ENCODE measurements at regions not wholly inside any gene's neighbourhood (a gene's known extent, or its start where the extent isn't known, plus 50 kb on each side); places are given as distances from the start of the nearest gene placed in this dataset.

- DNase-seq (ENCODE audit: low spot score): no peak
- no peak for TF ChIP-seq CTCF (IDR thresholded peaks at IDR 0.05; ENCODE audit: extremely low read depth, missing control alignments)
Measured at GRCh38 chr3:194961571-194961970, 275.9 kb downstream of the FAM43A start.

GRCh38 chr3:194962056-194962455 is 276.4 kb downstream of the FAM43A start:
- DNase-seq (ENCODE audit: low spot score): no peak
- TF ChIP-seq CTCF (IDR thresholded peaks at IDR 0.05; ENCODE audit: extremely low read depth, missing control alignments): no peak

GRCh38 chr3:194964809-194965208 is 279.1 kb downstream of the FAM43A start:
- no peak for DNase-seq (ENCODE audit: low spot score)
- no peak for TF ChIP-seq CTCF (IDR thresholded peaks at IDR 0.05; ENCODE audit: extremely low read depth, missing control alignments)

- no peak for DNase-seq (ENCODE audit: low spot score)
- no peak for TF ChIP-seq CTCF (IDR thresholded peaks at IDR 0.05; ENCODE audit: extremely low read depth, missing control alignments)
Measured at GRCh38 chr3:194967151-194968117, 281.8 kb downstream of the FAM43A start.

- no peak for TF ChIP-seq CTCF (IDR thresholded peaks at IDR 0.05; ENCODE audit: extremely low read depth, missing control alignments)
- no peak for DNase-seq (ENCODE audit: low spot score)
Measured at GRCh38 chr3:194970066-194970465, 284.4 kb downstream of the FAM43A start.

- DNase-seq (ENCODE audit: low spot score): no peak
- TF ChIP-seq CTCF (IDR thresholded peaks at IDR 0.05; ENCODE audit: extremely low read depth, missing control alignments): no peak
Measured at GRCh38 chr3:194971009-194971408, 285.3 kb downstream of the FAM43A start.

GRCh38 chr3:194971965-194972364 is 286.3 kb downstream of the FAM43A start:
- TF ChIP-seq CTCF (IDR thresholded peaks at IDR 0.05; ENCODE audit: extremely low read depth, missing control alignments): no peak
- DNase-seq (ENCODE audit: low spot score): no peak

All from GM20000 (cell line).